K562 (cell line): ENCODE measurements at regions not wholly inside any gene's neighbourhood (a gene's known extent, or its start where the extent isn't known, plus 50 kb on each side); places are given as distances from the start of the nearest gene placed in this dataset.

ENCODE experiments used
- ATAC-seq: fragments of 200-7000 bp; cut with Tn5 transposase; 3 replicates; pipeline ENCODE4 v1.9.1; 2020; ENCODE audit warnings: moderate library complexity
- BruUV-seq: library from RNA; stranded (reverse); fragments of 400-500 nt; replicated peaks from 2 replicates; lab custom pipeline; 2021; lab: Mats Ljungman, UMichigan
- CTCF ChIA-PET: fragments of 300-600 bp; formaldehyde crosslinking; extraction: SDS; loops from one replicate; lab custom pipeline; 2021; ENCODE audit warnings: low intra/inter-chr PET ratio; lab: Yijun Ruan, JAX
- POLR2A ChIA-PET: fragments of 300-600, 350-650 bp; sonication (Branson Sonifier 250); formaldehyde crosslinking; extraction: SDS; loops from one replicate; lab custom pipeline; 2021; ENCODE audit warnings: antibody characterized with exemption, inconsistent platforms; lab: Yijun Ruan, JAX
- DNase-seq, 4 experiments: peaks; one replicate each; pipeline versions ENCODE4 v3.0.0 to v3.0.0-alpha.2; 2011 to 2018; ENCODE audit warnings: low spot score in 3 of 4, mixed read lengths in 3 of 4; ENCODE audit errors: extremely low read depth in 1 of 4
- FAIRE-seq: peaks from 2 replicates; lab custom pipeline; 2011; peaks lifted over from hg19 to GRCh38; lab: Jason Lieb, UNC
- H2AFZ ChIP-seq: 2 replicates; pipeline ENCODE4 v1.6.0; 2011; ENCODE audit warnings: low read depth, low read length, control low read depth, inconsistent platforms
- H3K27ac ChIP-seq: fragments of 200-600 bp; 3 replicates; pipeline ENCODE4 v1.8.0; 2011; ENCODE audit warnings: low read depth, mild to moderate bottlenecking, control low read depth, inconsistent platforms, low read length, moderate library complexity, mixed read lengths; ENCODE audit errors: extremely low read depth
- H3K27me3 ChIP-seq, 2 experiments: fragments of 300-600 bp in 1 of 2; 2 replicates in 1 of 2; 3 replicates in 1 of 2; pipeline versions ENCODE4 v1.6.0 to v1.8.0; 2011; ENCODE audit warnings: inconsistent platforms in 2 of 2, low read length in 2 of 2, mild to moderate bottlenecking in 1 of 2, mixed read lengths in 1 of 2, moderate library complexity in 1 of 2; ENCODE audit not compliant: control insufficient read depth in 2 of 2, insufficient read depth in 2 of 2
- H3K36me3 ChIP-seq: fragments of 300-600 bp; 3 replicates; pipeline ENCODE4 v1.8.0; 2011; ENCODE audit warnings: mild to moderate bottlenecking, low read length, inconsistent platforms; ENCODE audit not compliant: control insufficient read depth, insufficient read depth
- H3K4me1 ChIP-seq, 2 experiments: fragments of 200-600 bp in 1 of 2; replicated peaks in 1 of 2; 2 replicates in 1 of 2; 3 replicates in 1 of 2; pipeline versions ENCODE4 v1.5.1 to v1.8.0; 2011; ENCODE audit warnings: inconsistent platforms in 2 of 2, low read length in 2 of 2, mild to moderate bottlenecking in 1 of 2, mixed read lengths in 1 of 2, moderate library complexity in 1 of 2; ENCODE audit not compliant: control insufficient read depth in 2 of 2, insufficient read depth in 2 of 2
- H3K4me2 ChIP-seq: 2 replicates; pipeline ENCODE4 v1.6.1; 2011; ENCODE audit warnings: low read length, control low read depth, inconsistent platforms, mixed read lengths; ENCODE audit not compliant: insufficient read depth
- H3K4me3 ChIP-seq: fragments of 200-600 bp; sonication (generic), shearing (Covaris generic); 2 replicates; pipeline ENCODE4 v1.5.1; 2016; ENCODE audit warnings: control low read depth, inconsistent platforms
- H3K79me2 ChIP-seq: fragments of 200-600 bp; 3 replicates; pipeline ENCODE4 v1.8.0; 2011; ENCODE audit warnings: low read length, inconsistent platforms; ENCODE audit not compliant: control insufficient read depth, insufficient read depth
- H3K9ac ChIP-seq, 2 experiments: 2 replicates each; pipeline versions ENCODE4 v1.6.0 to v1.6.1; 2011; ENCODE audit warnings: low read depth in 2 of 2, low read length in 2 of 2, control low read depth in 1 of 2, inconsistent platforms in 1 of 2, mild to moderate bottlenecking in 1 of 2, mixed read lengths in 1 of 2; ENCODE audit not compliant: insufficient read depth in 1 of 2
- H3K9me1 ChIP-seq: one replicate; pipeline ENCODE4 v1.6.0; 2011; ENCODE audit warnings: inconsistent platforms, mild to moderate bottlenecking, low read length, moderate library complexity; ENCODE audit not compliant: control insufficient read depth, insufficient read depth
- H3K9me3 ChIP-seq: replicated peaks from 2 replicates; pipeline ENCODE4 v1.5.1; 2011; ENCODE audit warnings: low read depth, low read length, inconsistent platforms; ENCODE audit not compliant: control insufficient read depth, insufficient read depth
- H4K20me1 ChIP-seq: replicated peaks from 2 replicates; pipeline ENCODE4 v1.6.1; 2011; ENCODE audit warnings: low read length, inconsistent platforms, mixed read lengths; ENCODE audit not compliant: control insufficient read depth, insufficient read depth
- ARID3A ChIP-seq: IDR thresholded peaks from 2 replicates; pipeline ENCODE4 v1.6.1; 2012; ENCODE audit warnings: low read depth, low read length, improper control_type of control experiment, borderline replicate concordance
- E2F8 ChIP-seq: fragments of 450-650 bp; IDR thresholded peaks from 2 replicates; pipeline ENCODE4 v1.7.1; 2018; ENCODE audit warnings: mild to moderate bottlenecking, low read depth; ENCODE audit not compliant: partially characterized antibody
- FOXK2 ChIP-seq, 2 experiments: fragments of 450-650 bp; IDR thresholded peaks in 1 of 2; conservative IDR thresholded peaks in 1 of 2; 2 replicates each; pipeline ENCODE4 v1.6.1; 2016; ENCODE audit warnings: low read depth in 2 of 2, mild to moderate bottlenecking in 1 of 2
- HLTF ChIP-seq: fragments of 450-650 bp; IDR thresholded peaks from 2 replicates; pipeline ENCODE4 v1.6.1; 2016
- ID3 ChIP-seq, 2 experiments: fragments of 250-450 bp in 1 of 2; fragments of 450-650 bp in 1 of 2; sonication (Bioruptor Pico) in 1 of 2; IDR thresholded peaks; 2 replicates each; pipeline versions ENCODE4 v1.6.1 to v1.8.0; 2016 to 2021; ENCODE audit warnings: mild to moderate bottlenecking in 2 of 2, moderate library complexity in 2 of 2, missing compliant biosample characterization in 1 of 2, missing genetic modification characterization in 1 of 2
- MTA1 ChIP-seq: fragments of 450-650 bp; IDR thresholded peaks from 2 replicates; pipeline ENCODE4 v1.6.1; 2017; ENCODE audit warnings: borderline replicate concordance
- PHF21A ChIP-seq: fragments of 450-650 bp; IDR thresholded peaks from 2 replicates; pipeline ENCODE4 v1.6.1; 2017; ENCODE audit warnings: low read depth, borderline replicate concordance
- RBM14 ChIP-seq: fragments of 200-400 bp; formaldehyde crosslinking; IDR thresholded peaks from 2 replicates; pipeline ENCODE4 v1.6.1; 2018; ENCODE audit warnings: low read depth, mild to moderate bottlenecking, low read length, moderate library complexity, borderline replicate concordance; ENCODE audit not compliant: insufficient read depth
- ZC3H4 ChIP-seq: sonication (generic); formaldehyde crosslinking; IDR thresholded peaks from 2 replicates; pipeline ENCODE4 v1.9.0; 2021; ENCODE audit warnings: missing genetic modification reagents, borderline replicate concordance
- WGBS: fragments of 100-300 bp; shearing (Covaris generic); methylation state at CpG from one replicate; pipeline ENCODE4 v1.1.6; 2016; ENCODE audit warnings: low coverage, mixed read lengths; ENCODE audit not compliant: insufficient coverage; ENCODE audit errors: missing lambda C conversion rate; 5-methylcytosine and 5-hydroxymethylcytosine counted together
- in situ Hi-C: fragments of 300-500 bp; cut with MboI; formaldehyde crosslinking; loops from 4 replicates; pipeline ENCODE4 v1.15.0; 2018; ENCODE audit warnings: inconsistent platforms, mixed read lengths
- intact Hi-C: fragments of 100-400 bp; cut with micrococcal nuclease; formaldehyde crosslinking; loops from 2 replicates; pipeline ENCODE4 v1.14.2; 2022

GRCh38 chr4:19774690-19775256 lies 476.9 kb upstream of the SLIT2 start:
- Histone ChIP-seq H2AFZ (no peak overlapping the region), H3K4me2 (no peak overlapping the region), H3K27ac (no peak overlapping the region), H3K4me3 (no peak overlapping the region), H3K9ac (no peak overlapping the region), H3K27me3 (no peaks in the 10 kb centered on the region), H3K36me3 (no peaks in the 10 kb centered on the region), H3K4me1 (no peaks in the 10 kb centered on the region), H3K79me2 (no peaks in the 10 kb centered on the region), H3K9me3 (no peaks in the 10 kb centered on the region), H3K9me1 (no peaks in the 10 kb centered on the region)
- in situ Hi-C loops (no loop called here), intact Hi-C loops (no loop called here)
- no TSS peak for BruUV-seq
- ChIA-PET POLR2A (no interaction called here), CTCF (no interaction called here)
- DNase-seq = no peak
- FAIRE-seq = no peak
- ATAC-seq = no peak
- TF ChIP-seq FOXK2 (conservative IDR thresholded peaks at IDR 0.05 in 1 of 2, IDR thresholded peaks at IDR 0.05 in 1 of 2; ENCODE audit: low read depth in 2 of 2) (no peak), ID3 (CRISPR knock-in tag; IDR thresholded peaks at IDR 0.05) (no peak), ID3 (tag; IDR thresholded peaks at IDR 0.05) (no peak)
- TF ChIP-seq, all 486 proteins: peak for 0
- WGBS = 0% methylated on average over 2 of the region's 2 CpGs
- H4K20me1 ChIP-seq = no peaks in the 10 kb centered on the region

- CTCF ChIA-PET = no interaction called here
- in situ Hi-C loops = no loop called here
- Histone ChIP-seq H3K4me2 (no peak overlapping the region), H3K9me3 (no peaks in the 10 kb centered on the region), H3K79me2 (no peaks in the 10 kb centered on the region), H3K9me1 (no peaks in the 10 kb centered on the region), H3K4me1 (no peaks in the 10 kb centered on the region), H3K4me3 (no peak overlapping the region), H4K20me1 (no peaks in the 10 kb centered on the region), H2AFZ (no peak overlapping the region), H3K36me3 (no peaks in the 10 kb centered on the region), H3K9ac (no peak overlapping the region), H3K27ac (no peak overlapping the region), H3K27me3 (no peaks in the 10 kb centered on the region)
- POLR2A ChIA-PET = no interaction called here
- no TSS peak for BruUV-seq
- FAIRE-seq (no peak), DNase-seq (no peak), ATAC-seq (no peak)
- intact Hi-C loops = no loop called here
- 0% methylated on average over 1 of the region's 1 CpG for WGBS
- TF ChIP-seq ARID3A = no peak
- TF ChIP-seq MTA1 = no peak
- TF ChIP-seq RBM14 = no peak
- no peak for TF ChIP-seq PHF21A
- TF ChIP-seq ZC3H4 (CRISPR knock-in tag) = no peak
- TF ChIP-seq E2F8 = no peak
- no peak for TF ChIP-seq HLTF
Measured at GRCh38 chr4:19772581-19772980, 479.1 kb upstream of the SLIT2 start.
